Activated B cell treated with CpG ODN at 0.5 μM for 24 hours (primary cell): ENCODE measurements at regions not wholly inside any gene's neighbourhood (a gene's known extent, or its start where the extent isn't known, plus 50 kb on each side); places are given as distances from the start of the nearest gene placed in this dataset.

Experiments
- ATAC-seq: fragments of 200-7000 bp; cut with Tn5 transposase; one replicate; pipeline ENCODE4 v1.10.0; 2021; ENCODE audit warnings: low read depth, mild to moderate bottlenecking, moderate library complexity
- CTCF ChIA-PET: fragments of 350-600 bp; sonication (Branson Sonifier 250); formaldehyde crosslinking; loops from one replicate; lab custom pipeline; 2021; ENCODE audit warnings: antibody characterized with exemption; lab: Charles Lee
- POLR2A ChIA-PET: fragments of 350-600 bp; sonication (Branson Sonifier 250); formaldehyde crosslinking; loops from one replicate; lab custom pipeline; 2021; ENCODE audit warnings: antibody characterized with exemption; lab: Charles Lee
- DNase-seq: peaks from one replicate; pipeline ENCODE4 v3.0.0; 2022
- H3K27ac Mint-ChIP-seq: one replicate; pipeline ENCODE4 v1.8.0; 2020; ENCODE audit warnings: mixed read lengths
- H3K27me3 Mint-ChIP-seq: one replicate; pipeline ENCODE4 v1.8.0; 2021; ENCODE audit warnings: mixed read lengths
- H3K36me3 Mint-ChIP-seq: one replicate; pipeline ENCODE4 v1.8.0; 2021; ENCODE audit warnings: low read depth, mixed read lengths
- H3K4me1 Mint-ChIP-seq: one replicate; pipeline ENCODE4 v1.8.0; 2021; ENCODE audit warnings: mixed read lengths
- H3K4me3 Mint-ChIP-seq: one replicate; pipeline ENCODE4 v1.8.0; 2020; ENCODE audit warnings: mild to moderate bottlenecking, mixed read lengths
- H3K9me3 Mint-ChIP-seq: one replicate; pipeline ENCODE4 v1.8.0; 2020; ENCODE audit warnings: mixed read lengths
- intact Hi-C: fragments of 100-400 bp; cut with micrococcal nuclease; formaldehyde crosslinking; loops from one replicate; pipeline ENCODE4 v1.15.1; 2024
- TF ChIP-seq, protein P1 (sequence below): fragments of 200-600 bp; IDR thresholded peaks from one replicate; pipeline ENCODE4 v1.8.0; 2022; ENCODE audit warnings: antibody characterized with exemption, mild to moderate bottlenecking

DNA sequence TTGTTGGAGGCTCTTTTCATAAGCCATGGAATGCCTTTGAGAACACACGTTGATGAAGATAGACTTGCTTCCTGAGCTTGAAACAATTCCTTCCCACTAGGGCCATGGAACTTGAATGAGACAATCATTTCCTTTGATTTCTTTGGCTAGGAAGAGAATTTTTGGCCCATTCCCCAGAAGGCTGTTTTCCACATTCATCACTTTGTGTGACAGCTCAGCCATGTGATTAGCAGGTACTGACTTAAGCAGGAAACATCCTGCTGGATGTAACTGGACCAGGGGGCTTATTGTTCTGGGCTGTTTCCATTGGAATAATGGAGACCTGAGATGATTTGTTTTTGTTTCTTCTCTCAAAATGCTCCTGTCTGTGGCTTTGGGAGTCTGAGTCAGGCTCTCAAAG is 469.8 kb upstream of the SEL1L start:
- Mint-ChIP-seq H3K36me3 (no peaks in the 10 kb centered on the region), H3K4me3 (no peak overlapping the region), H3K27ac (no peak overlapping the region), H3K27me3 (no peaks in the 10 kb centered on the region), H3K9me3 (peaks cover 7% of the 10 kb centered on the region), H3K4me1 (no peaks in the 10 kb centered on the region)
- TF ChIP-seq, protein P1, sequence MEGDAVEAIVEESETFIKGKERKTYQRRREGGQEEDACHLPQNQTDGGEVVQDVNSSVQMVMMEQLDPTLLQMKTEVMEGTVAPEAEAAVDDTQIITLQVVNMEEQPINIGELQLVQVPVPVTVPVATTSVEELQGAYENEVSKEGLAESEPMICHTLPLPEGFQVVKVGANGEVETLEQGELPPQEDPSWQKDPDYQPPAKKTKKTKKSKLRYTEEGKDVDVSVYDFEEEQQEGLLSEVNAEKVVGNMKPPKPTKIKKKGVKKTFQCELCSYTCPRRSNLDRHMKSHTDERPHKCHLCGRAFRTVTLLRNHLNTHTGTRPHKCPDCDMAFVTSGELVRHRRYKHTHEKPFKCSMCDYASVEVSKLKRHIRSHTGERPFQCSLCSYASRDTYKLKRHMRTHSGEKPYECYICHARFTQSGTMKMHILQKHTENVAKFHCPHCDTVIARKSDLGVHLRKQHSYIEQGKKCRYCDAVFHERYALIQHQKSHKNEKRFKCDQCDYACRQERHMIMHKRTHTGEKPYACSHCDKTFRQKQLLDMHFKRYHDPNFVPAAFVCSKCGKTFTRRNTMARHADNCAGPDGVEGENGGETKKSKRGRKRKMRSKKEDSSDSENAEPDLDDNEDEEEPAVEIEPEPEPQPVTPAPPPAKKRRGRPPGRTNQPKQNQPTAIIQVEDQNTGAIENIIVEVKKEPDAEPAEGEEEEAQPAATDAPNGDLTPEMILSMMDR = no peak
- ATAC-seq = no peak
- intact Hi-C loops = no loop called here
- DNase-seq = no peak
- CTCF ChIA-PET = no interaction called here
- POLR2A ChIA-PET = no interaction called here

DNA sequence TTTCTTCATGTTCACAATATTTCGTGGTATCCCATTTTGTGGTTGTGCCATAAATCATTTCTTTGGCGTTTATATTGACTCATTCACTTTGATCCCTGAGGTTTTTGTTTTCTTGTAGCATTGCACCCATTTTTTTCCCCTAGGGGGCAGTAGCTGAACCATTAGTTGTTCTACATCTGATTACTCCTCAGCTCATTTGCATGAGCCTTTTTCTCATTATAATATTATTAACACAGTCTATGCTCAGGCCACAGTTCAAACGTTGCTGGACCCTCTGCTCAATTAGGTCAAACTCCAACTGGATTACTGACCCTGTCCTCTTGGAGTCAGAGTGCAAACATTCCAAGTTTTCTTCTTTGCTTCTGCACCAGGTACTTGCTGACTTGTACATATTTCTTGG is 475.4 kb upstream of the SEL1L start:
- POLR2A ChIA-PET = no interaction called here
- TF ChIP-seq, protein P1 = no peak
- no peak for ATAC-seq
- Mint-ChIP-seq H3K27ac (no peak overlapping the region), H3K4me1 (no peaks in the 10 kb centered on the region), H3K27me3 (no peaks in the 10 kb centered on the region), H3K9me3 (peaks cover 14% of the 10 kb centered on the region), H3K4me3 (no peak overlapping the region), H3K36me3 (no peaks in the 10 kb centered on the region)
- no peak for DNase-seq
- intact Hi-C loops = no loop called here
- CTCF ChIA-PET = no interaction called here

DNA sequence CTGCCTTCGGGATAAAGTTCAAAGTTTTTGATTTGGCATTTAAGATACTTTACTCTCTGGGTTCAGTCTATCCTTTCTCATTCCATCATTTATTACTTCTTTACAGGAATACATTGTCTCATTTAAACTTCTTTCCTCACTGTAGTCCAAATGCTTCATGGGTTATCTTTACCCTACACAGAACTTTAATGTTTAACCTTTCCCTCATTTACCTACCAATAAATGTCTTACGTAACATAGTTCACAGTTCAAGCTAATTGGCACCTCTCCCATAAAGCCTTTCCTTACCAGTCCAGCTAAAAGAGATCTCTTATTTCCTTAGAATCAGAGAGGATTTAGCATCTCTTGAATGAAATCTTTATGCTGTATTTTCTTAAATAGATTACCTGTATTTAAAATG is 476.3 kb upstream of the SEL1L start:
- H3K9me3 Mint-ChIP-seq = peaks cover 17% of the 10 kb centered on the region
- H3K4me3 Mint-ChIP-seq = no peak overlapping the region
- no peaks in the 10 kb centered on the region for H3K4me1 Mint-ChIP-seq
- TF ChIP-seq, protein P1 = no peak
- ChIA-PET CTCF (no interaction called here), POLR2A (no interaction called here)
- intact Hi-C loops = no loop called here
- DNase-seq (no peak), ATAC-seq (no peak)
- no peaks in the 10 kb centered on the region for H3K27me3 Mint-ChIP-seq
- no peaks in the 10 kb centered on the region for H3K36me3 Mint-ChIP-seq
- H3K27ac Mint-ChIP-seq = no peak overlapping the region

DNA sequence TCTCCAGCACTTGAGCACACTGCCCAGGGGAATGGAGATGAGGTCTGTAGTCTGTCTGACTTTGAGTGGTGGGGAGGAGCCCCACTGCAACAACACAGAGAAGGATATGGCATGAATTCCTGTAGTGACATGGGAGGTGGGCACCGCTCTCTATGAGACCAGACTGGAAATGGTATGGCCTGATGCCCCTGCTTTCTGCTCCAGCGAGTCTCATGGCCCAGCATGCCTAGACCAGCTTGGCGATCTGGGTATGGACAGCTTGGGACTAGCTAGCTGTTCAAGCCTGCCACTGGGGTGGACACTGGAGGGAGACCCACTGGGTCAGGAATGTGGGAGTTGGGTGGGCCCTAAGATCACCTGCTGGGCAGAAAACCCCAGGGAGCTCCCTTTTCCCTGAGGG is 477.8 kb upstream of the SEL1L start:
- Mint-ChIP-seq H3K4me1 (no peaks in the 10 kb centered on the region), H3K36me3 (no peaks in the 10 kb centered on the region), H3K9me3 (peaks cover 17% of the 10 kb centered on the region), H3K27me3 (no peaks in the 10 kb centered on the region), H3K27ac (no peak overlapping the region), H3K4me3 (no peak overlapping the region)
- TF ChIP-seq, protein P1 = no peak
- no peak for DNase-seq
- intact Hi-C loops = no loop called here
- no peak for ATAC-seq
- ChIA-PET CTCF (no interaction called here), POLR2A (no interaction called here)

DNA sequence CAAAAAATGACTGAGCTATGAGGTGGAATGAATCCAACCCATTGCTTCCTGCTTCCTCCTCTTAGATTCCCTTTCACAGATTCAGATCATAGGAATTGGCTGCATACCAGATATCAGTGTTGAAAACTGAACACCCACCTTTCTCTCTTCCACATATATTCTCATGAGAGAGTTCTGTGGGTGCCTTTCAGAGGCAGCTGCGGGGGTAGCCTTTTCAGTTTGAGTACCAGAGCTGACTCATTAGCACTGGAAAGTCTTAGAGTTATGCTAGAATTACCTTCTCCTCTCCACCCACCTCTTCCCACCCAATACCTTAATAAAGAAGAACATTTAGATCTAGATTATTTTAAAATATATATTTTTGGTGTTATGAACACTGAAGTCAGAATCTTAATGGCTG is 495.4 kb upstream of the SEL1L start:
- Mint-ChIP-seq H3K27me3 (no peaks in the 10 kb centered on the region), H3K4me3 (no peak overlapping the region), H3K27ac (no peak overlapping the region), H3K9me3 (peaks cover 27% of the 10 kb centered on the region), H3K4me1 (no peaks in the 10 kb centered on the region), H3K36me3 (no peaks in the 10 kb centered on the region)
- DNase-seq (no peak), ATAC-seq (no peak)
- CTCF ChIA-PET = no interaction called here
- TF ChIP-seq, protein P1 = no peak
- intact Hi-C loops = no loop called here
- POLR2A ChIA-PET = no interaction called here
